ENCODE measurements at regions not wholly inside any gene's neighbourhood (a gene's known extent, or its start where the extent isn't known, plus 50 kb on each side); places are given as distances from the start of the nearest gene placed in this dataset.

DNA sequence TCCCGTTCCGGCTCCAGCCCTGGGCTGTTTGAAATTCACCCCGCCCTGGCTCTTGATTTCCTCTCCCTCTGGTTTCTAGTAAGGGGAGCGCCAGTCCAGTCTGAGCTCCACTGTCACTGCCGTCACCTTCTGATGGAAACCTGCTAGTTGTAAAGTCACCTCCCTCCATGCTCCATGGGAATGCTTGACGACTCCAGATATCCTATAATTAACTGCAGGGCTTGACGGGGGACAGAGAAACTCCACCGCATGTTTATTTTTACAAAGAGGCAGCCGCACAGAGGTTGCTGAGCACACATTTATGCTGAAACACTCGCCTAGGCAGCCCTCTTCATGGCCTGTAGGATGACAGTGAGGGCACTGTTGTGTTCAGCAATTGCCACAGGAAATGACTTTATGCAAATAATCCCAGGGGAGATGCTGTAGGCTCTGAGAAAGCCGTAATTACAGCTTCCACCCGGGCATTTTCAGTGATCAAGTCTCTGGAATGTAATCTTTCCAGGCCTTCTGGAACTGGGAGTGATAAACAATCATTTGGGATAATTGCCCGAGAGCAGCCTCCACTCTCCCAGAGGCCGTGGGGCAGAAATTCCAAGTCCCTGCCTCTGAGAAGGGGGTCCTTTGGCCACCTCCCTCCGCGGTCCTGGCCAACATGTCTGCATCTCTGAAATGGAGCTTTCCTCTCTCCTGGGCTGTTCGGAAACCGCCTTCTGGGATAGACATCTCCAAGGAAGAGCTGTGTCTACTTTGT, 300.5 kb downstream of the KLF6 start:
- H3K9me3 ChIP-seq (replicated peaks; ENCODE audit: control insufficient read depth, insufficient read depth, low read length) = no peaks in the 10 kb centered on the region
- no peaks in the 10 kb centered on the region for H4K20me1 ChIP-seq (replicated peaks; ENCODE audit: control insufficient read depth, extremely low read depth, insufficient read depth, low read length)
- POLR2A ChIA-PET = no interaction called here
- FAIRE-seq = no peak
- CTCF ChIA-PET = interaction anchor here (1.3 to 1.7 kb wide), 2 partner anchors 10 to 287 kb away, joined by 3 to 4 read pairs; no protein-coding TSS in a partner anchor
- peaks cover 9% of the 10 kb centered on the region for H3K4me1 ChIP-seq (ENCODE audit: control insufficient read depth, extremely low read depth, insufficient read depth, low read length)
- H3K9ac ChIP-seq (replicated peaks; ENCODE audit: extremely low read depth, insufficient read depth, low read length) = no peak overlapping the region
- no peak overlapping the region for H2AFZ ChIP-seq (ENCODE audit: low read depth, low read length)
- no peak for DNase-seq (ENCODE audit: low read depth, low spot score)
- H3K36me3 ChIP-seq (ENCODE audit: control insufficient read depth in 2 of 2, extremely low read depth in 1 of 2, insufficient read depth in 2 of 2, low read length in 2 of 2) = no peaks in the 10 kb centered on the region
- BruUV-seq (replicated peaks) = no TSS peak
- H3K9me1 ChIP-seq (replicated peaks; ENCODE audit: control insufficient read depth, extremely low read depth, insufficient read depth, low read length) = no peaks in the 10 kb centered on the region
- no peak overlapping the region for H3K4me2 ChIP-seq (ENCODE audit: insufficient read depth, low read length)
- dilution Hi-C loops (cut with MboI; ENCODE audit: extremely low pct_ligation_motif_present, low sequenced_read_pairs) (no loop called here), intact Hi-C loops (cut with micrococcal nuclease) (no loop called here)
- H3K79me2 ChIP-seq (ENCODE audit: control insufficient read depth, insufficient read depth, low read length) = no peaks in the 10 kb centered on the region
- no peak overlapping the region for H3K27ac ChIP-seq (ENCODE audit: insufficient read depth, low read depth, low read length)
- H3K4me3 ChIP-seq (replicated peaks in 1 of 3; ENCODE audit: insufficient read depth in 1 of 3, low read depth in 1 of 3, low read length in 3 of 3) = no peak overlapping the region
- no peak for TF ChIP-seq FOS (IDR thresholded peaks at IDR 0.05; ENCODE audit: borderline replicate concordance, insufficient read depth, low read length)
- TF ChIP-seq POLR2AphosphoS5 (IDR thresholded peaks at IDR 0.05; ENCODE audit: insufficient read depth, low read depth, low read length) = no peak
- TF ChIP-seq JUN (IDR thresholded peaks at IDR 0.05; ENCODE audit: borderline replicate concordance, insufficient read depth, insufficient read length, low read depth) = no peak
- peaks cover 0 to 2% of the 10 kb centered on the region in 2 experiments for H3K27me3 ChIP-seq (ENCODE audit: control insufficient read depth in 2 of 2, insufficient read depth in 2 of 2, low read length in 2 of 2)

DNA sequence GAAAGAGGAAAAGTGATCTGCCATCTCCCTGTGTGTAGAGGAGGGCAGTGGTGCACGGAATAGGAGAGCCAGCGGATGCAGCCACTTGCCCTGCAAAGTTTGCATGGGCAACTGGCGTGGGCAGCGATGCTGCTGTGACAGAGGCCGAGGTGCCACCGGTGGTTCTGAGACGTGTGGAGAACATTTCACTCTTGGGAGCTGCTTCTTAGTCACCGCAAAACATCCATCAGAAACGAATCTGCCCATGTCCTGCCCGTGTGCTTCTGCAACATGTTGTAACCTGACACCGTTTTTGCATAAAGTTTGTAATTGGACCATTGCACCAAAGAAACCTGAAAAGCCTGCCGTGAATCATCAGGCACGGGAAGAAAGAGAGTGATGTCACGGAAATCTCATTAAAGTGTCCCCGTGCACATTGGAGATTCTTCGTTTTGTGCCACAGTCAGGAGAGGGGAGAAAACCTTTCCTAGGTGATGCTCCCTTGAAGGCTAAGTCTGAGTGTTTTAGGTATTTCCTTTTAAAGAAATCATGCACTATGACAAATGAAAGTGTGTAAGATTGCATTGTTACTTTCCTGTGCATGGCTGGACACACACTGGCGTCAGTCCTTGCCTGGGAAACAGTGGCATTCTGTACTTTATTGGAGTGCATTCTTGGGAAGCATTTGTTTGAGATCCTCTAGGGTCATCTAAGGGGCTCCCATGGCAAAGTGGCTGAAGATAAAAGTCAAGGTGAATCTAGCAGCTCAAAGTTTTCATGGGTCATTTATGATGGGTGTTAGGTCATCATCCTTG, 302.6 kb downstream of the KLF6 start:
- Histone ChIP-seq H4K20me1 (replicated peaks; ENCODE audit: control insufficient read depth, extremely low read depth, insufficient read depth, low read length) (no peaks in the 10 kb centered on the region), H3K9me1 (replicated peaks; ENCODE audit: control insufficient read depth, extremely low read depth, insufficient read depth, low read length) (no peaks in the 10 kb centered on the region), H3K4me1 (ENCODE audit: control insufficient read depth, extremely low read depth, insufficient read depth, low read length) (peaks cover 9% of the 10 kb centered on the region), H3K36me3 (ENCODE audit: control insufficient read depth in 2 of 2, extremely low read depth in 1 of 2, insufficient read depth in 2 of 2, low read length in 2 of 2) (no peaks in the 10 kb centered on the region), H3K79me2 (ENCODE audit: control insufficient read depth, insufficient read depth, low read length) (no peaks in the 10 kb centered on the region), H3K27ac (ENCODE audit: insufficient read depth, low read depth, low read length) (no peak overlapping the region), H3K4me3 (replicated peaks in 1 of 3; ENCODE audit: insufficient read depth in 1 of 3, low read depth in 1 of 3, low read length in 3 of 3) (no peak overlapping the region), H3K4me2 (ENCODE audit: insufficient read depth, low read length) (peak overlapping the region; percentile 53), H2AFZ (ENCODE audit: low read depth, low read length) (peak overlapping the region; percentile 21), H3K9me3 (replicated peaks; ENCODE audit: control insufficient read depth, insufficient read depth, low read length) (no peaks in the 10 kb centered on the region), H3K27me3 (ENCODE audit: control insufficient read depth in 2 of 2, insufficient read depth in 2 of 2, low read length in 2 of 2) (peaks cover 0 to 2% of the 10 kb centered on the region in 2 experiments), H3K9ac (replicated peaks; ENCODE audit: extremely low read depth, insufficient read depth, low read length) (no peak overlapping the region)
- ChIA-PET CTCF (interaction anchor here (0.8 kb wide), 1 partner anchor 152 kb away, joined by 3 read pairs; no protein-coding TSS in a partner anchor), POLR2A (no interaction called here)
- no TSS peak for BruUV-seq (replicated peaks)
- FAIRE-seq (peak; percentile 98), DNase-seq (ENCODE audit: low read depth, low spot score) (peak; percentile 94)
- TF ChIP-seq GATA2 (IDR thresholded peaks at IDR 0.05; ENCODE audit: insufficient read depth, insufficient read length, low read depth, low read length) (no peak), POLR2AphosphoS5 (IDR thresholded peaks at IDR 0.05; ENCODE audit: insufficient read depth, low read depth, low read length) (no peak), FOS (IDR thresholded peaks at IDR 0.05; ENCODE audit: borderline replicate concordance, insufficient read depth, low read length) (peak; percentile 47), JUN (IDR thresholded peaks at IDR 0.05; ENCODE audit: borderline replicate concordance, insufficient read depth, insufficient read length, low read depth) (peak; percentile 79), EZH2 (IDR thresholded peaks at IDR 0.05; ENCODE audit: borderline replicate concordance, low read depth, low read length, severe bottlenecking) (no peak)
- dilution Hi-C loops (cut with MboI; ENCODE audit: extremely low pct_ligation_motif_present, low sequenced_read_pairs) (no loop called here), intact Hi-C loops (cut with micrococcal nuclease) (loop anchor here (1.0 kb wide), 1 partner anchor 57 kb away; no protein-coding TSS in a partner anchor)
